ENCODE measurements at regions not wholly inside any gene's neighbourhood (a gene's known extent, or its start where the extent isn't known, plus 50 kb on each side); places are given as distances from the start of the nearest gene placed in this dataset.

DNA sequence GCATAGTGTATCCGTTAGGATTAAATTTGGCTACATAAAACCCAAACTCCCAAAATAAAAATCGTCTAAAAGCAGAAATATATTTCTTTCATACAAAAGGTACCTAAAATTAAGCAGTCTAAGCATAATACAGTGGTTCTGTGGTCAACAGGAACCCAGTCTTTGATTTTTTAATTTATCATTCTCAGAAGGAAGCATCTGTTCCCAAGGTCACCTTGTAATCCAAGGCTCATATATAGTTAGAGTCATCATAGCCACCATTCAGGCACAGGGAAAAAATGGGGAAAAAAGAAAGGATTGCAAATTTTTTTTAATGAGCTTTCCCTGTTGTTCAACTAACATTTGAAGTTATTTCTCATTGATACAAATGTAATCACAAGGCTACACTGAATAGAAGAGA is 983.2 kb downstream of the PLOD2 start:
- H3K4me1 ChIP-seq = peaks cover 0 to 5% (median 0%) of the 10 kb centered on the region in 3 donors
- no peaks in the 10 kb centered on the region for H3K9me3 ChIP-seq
- H3K27ac ChIP-seq = no peak overlapping the region
- no peak for ATAC-seq
- no peak overlapping the region for H3K4me3 ChIP-seq
- 65 to 80% methylated on average over 2 of the region's 2 CpGs for WGBS, 2 donors (ENCODE audit: low coverage in 1 of 2)
- H3K36me3 ChIP-seq = no peaks in the 10 kb centered on the region
- H3K27me3 ChIP-seq = no peaks in the 10 kb centered on the region
- no peak for TF ChIP-seq POLR2A (IDR thresholded peaks at IDR 0.05)
- no peak for TF ChIP-seq EP300 (IDR thresholded peaks at IDR 0.05)
- TF ChIP-seq, protein P1, sequence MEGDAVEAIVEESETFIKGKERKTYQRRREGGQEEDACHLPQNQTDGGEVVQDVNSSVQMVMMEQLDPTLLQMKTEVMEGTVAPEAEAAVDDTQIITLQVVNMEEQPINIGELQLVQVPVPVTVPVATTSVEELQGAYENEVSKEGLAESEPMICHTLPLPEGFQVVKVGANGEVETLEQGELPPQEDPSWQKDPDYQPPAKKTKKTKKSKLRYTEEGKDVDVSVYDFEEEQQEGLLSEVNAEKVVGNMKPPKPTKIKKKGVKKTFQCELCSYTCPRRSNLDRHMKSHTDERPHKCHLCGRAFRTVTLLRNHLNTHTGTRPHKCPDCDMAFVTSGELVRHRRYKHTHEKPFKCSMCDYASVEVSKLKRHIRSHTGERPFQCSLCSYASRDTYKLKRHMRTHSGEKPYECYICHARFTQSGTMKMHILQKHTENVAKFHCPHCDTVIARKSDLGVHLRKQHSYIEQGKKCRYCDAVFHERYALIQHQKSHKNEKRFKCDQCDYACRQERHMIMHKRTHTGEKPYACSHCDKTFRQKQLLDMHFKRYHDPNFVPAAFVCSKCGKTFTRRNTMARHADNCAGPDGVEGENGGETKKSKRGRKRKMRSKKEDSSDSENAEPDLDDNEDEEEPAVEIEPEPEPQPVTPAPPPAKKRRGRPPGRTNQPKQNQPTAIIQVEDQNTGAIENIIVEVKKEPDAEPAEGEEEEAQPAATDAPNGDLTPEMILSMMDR (IDR thresholded peaks at IDR 0.05) = no peak
- no peak for TF ChIP-seq POLR2AphosphoS5 (IDR thresholded peaks at IDR 0.05)

- no peak for ATAC-seq
- H3K4me3 ChIP-seq = peak overlapping the region; percentile 1 to 14
- no peaks in the 10 kb centered on the region for H3K36me3 ChIP-seq
- peaks cover 0 to 5% (median 0%) of the 10 kb centered on the region in 3 donors for H3K4me1 ChIP-seq
- no peaks in the 10 kb centered on the region for H3K27me3 ChIP-seq
- no peak for TF ChIP-seq POLR2AphosphoS5 (IDR thresholded peaks at IDR 0.05)
- TF ChIP-seq, protein P1 (IDR thresholded peaks at IDR 0.05) = no peak
- no peak for TF ChIP-seq POLR2A (IDR thresholded peaks at IDR 0.05)
- no peak for TF ChIP-seq EP300 (IDR thresholded peaks at IDR 0.05)
- WGBS, 2 donors (ENCODE audit: low coverage in 1 of 2) = 25 to 55% methylated on average over 4 of the region's 4 CpGs
- no peaks in the 10 kb centered on the region for H3K9me3 ChIP-seq
- no peak overlapping the region for H3K27ac ChIP-seq
Observed at GRCh38 chr3:145182196-145182911, 978.6 kb downstream of the PLOD2 start.

DNA sequence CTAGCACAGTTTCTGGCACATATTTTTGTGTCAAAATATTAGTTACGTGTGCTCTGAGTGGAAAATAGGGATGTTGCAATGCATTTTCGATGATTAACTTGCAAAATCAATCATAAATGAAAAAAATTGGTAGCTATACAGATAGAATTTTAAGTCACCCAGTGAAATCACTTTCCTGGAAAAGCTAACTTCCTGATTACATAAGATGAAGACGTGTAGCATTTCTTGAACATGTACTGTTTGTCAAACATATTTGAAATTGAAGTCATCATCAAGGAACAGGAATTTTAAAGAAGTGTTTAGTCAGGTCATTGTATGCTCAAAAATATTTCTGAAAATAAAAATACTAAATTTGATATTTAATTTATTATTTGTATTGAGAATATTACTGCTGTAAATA is 977.7 kb downstream of the PLOD2 start:
- no peak for ATAC-seq
- no peak overlapping the region for H3K27ac ChIP-seq
- no peaks in the 10 kb centered on the region for H3K9me3 ChIP-seq
- H3K4me1 ChIP-seq = peaks cover 0 to 5% (median 0%) of the 10 kb centered on the region in 3 donors
- TF ChIP-seq EP300 (IDR thresholded peaks at IDR 0.05) = no peak
- TF ChIP-seq POLR2AphosphoS5 (IDR thresholded peaks at IDR 0.05) = no peak
- TF ChIP-seq, protein P1 (IDR thresholded peaks at IDR 0.05) = no peak
- no peak for TF ChIP-seq POLR2A (IDR thresholded peaks at IDR 0.05)
- no peaks in the 10 kb centered on the region for H3K27me3 ChIP-seq
- 51 to 73% methylated on average over 3 of the region's 3 CpGs for WGBS, 2 donors (ENCODE audit: low coverage in 1 of 2)
- no peaks in the 10 kb centered on the region for H3K36me3 ChIP-seq
- H3K4me3 ChIP-seq = no peak overlapping the region

DNA sequence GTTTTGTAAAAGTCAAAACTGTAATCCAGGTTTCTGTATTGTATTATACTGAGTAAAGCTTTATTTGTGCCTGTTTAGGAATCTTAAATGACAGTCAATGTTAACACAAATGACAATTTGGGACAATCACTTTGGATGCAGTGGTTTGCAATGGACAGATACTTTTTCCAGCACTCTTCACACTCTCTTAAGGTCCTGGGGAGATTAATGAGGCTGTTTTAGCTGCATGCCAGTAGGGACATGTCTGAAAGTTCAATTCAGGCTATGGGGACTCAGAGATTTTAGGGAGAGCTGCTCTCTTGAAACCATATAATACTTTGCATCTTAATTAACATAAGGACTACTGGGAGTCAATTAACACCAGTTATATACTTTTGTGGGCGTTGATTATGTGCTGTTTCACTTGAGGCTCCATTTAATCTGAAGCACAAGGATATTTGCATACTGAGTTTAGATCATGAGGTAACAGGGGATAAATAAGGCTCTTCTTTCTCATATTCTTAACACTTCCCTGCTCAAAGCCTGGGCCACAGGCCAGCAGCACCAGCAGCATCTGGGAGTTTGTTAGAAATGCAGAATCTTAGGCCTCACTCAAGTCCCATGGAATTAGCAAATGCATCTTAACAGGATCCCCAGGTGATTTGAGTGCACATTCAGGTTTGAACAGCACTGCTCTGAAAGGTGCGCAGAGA is 972.8 kb downstream of the PLOD2 start:
- Histone ChIP-seq H3K36me3 (no peaks in the 10 kb centered on the region), H3K4me1 (no peaks in the 10 kb centered on the region), H3K9me3 (no peaks in the 10 kb centered on the region), H3K4me3 (no peak overlapping the region), H3K27ac (no peak overlapping the region), H3K27me3 (no peaks in the 10 kb centered on the region)
- TF ChIP-seq, protein P1 (IDR thresholded peaks at IDR 0.05) = no peak
- WGBS, 2 donors (ENCODE audit: low coverage in 1 of 2) = 100% methylated on average over 1 to 2 of the region's 2 CpGs
- ATAC-seq = no peak

GRCh38 chr3:145190138-145190537 is 970.8 kb downstream of the PLOD2 start:
- TF ChIP-seq POLR2A (IDR thresholded peaks at IDR 0.05) (no peak), EP300 (IDR thresholded peaks at IDR 0.05) (no peak), POLR2AphosphoS5 (IDR thresholded peaks at IDR 0.05) (no peak)
- TF ChIP-seq, protein P1 (IDR thresholded peaks at IDR 0.05) = no peak
- H3K4me3 ChIP-seq = no peak overlapping the region
- no peak for ATAC-seq
- H3K36me3 ChIP-seq = no peaks in the 10 kb centered on the region
- WGBS, 2 donors (ENCODE audit: low coverage in 1 of 2) = 88 to 100% methylated on average over 1 to 2 of the region's 2 CpGs
- no peaks in the 10 kb centered on the region for H3K4me1 ChIP-seq
- H3K27ac ChIP-seq = no peak overlapping the region
- H3K9me3 ChIP-seq = no peaks in the 10 kb centered on the region
- H3K27me3 ChIP-seq = no peaks in the 10 kb centered on the region
